Neural cell (in vitro differentiated cells): ENCODE measurements at regions not wholly inside any gene's neighbourhood (a gene's known extent, or its start where the extent isn't known, plus 50 kb on each side); places are given as distances from the start of the nearest gene placed in this dataset.

Experiments used
- H2AFZ ChIP-seq: fragments of 200-600, 300-800 bp; sonication (generic), shearing (Covaris generic); 2 replicates; pipeline ENCODE4 v1.6.0; 2014; ENCODE audit warnings: low read depth, mild to moderate bottlenecking, antibody characterized with exemption, low read length, moderate library complexity
- H3F3A ChIP-seq: fragments of 200-600 bp; shearing (Covaris generic); 2 replicates; pipeline ENCODE4 v1.6.1; 2016; ENCODE audit warnings: mild to moderate bottlenecking, moderate library complexity, mixed read lengths, antibody characterized with exemption, low read length; ENCODE audit not compliant: insufficient read depth, poor library complexity, severe bottlenecking
- H3K27ac ChIP-seq: fragments of 200-600, 300-800 bp; sonication (generic), shearing (Covaris generic); 2 replicates; pipeline ENCODE4 v1.5.1; 2014; ENCODE audit warnings: mild to moderate bottlenecking, low read length, moderate library complexity
- H3K27me3 ChIP-seq: fragments of 300-800, 200-600 bp; sonication (generic), shearing (Covaris generic); 2 replicates; pipeline ENCODE4 v1.6.0; 2014; ENCODE audit warnings: mild to moderate bottlenecking, low read depth, low read length, moderate library complexity; ENCODE audit not compliant: insufficient read depth
- H3K36me3 ChIP-seq: fragments of 300-800, 200-600 bp; sonication (generic), shearing (Covaris generic); 2 replicates; pipeline ENCODE4 v1.5.1; 2014; ENCODE audit warnings: mild to moderate bottlenecking, antibody characterized with exemption, low read length, moderate library complexity; ENCODE audit not compliant: insufficient read depth
- H3K4me2 ChIP-seq: fragments of 300-800, 200-600 bp; sonication (generic), shearing (Covaris generic); 2 replicates; pipeline ENCODE4 v1.6.0; 2014; ENCODE audit warnings: mild to moderate bottlenecking, low read length
- H3K4me3 ChIP-seq: fragments of 300-800, 200-600 bp; sonication (generic), shearing (Covaris generic); 2 replicates; pipeline ENCODE4 v1.5.1; 2014; ENCODE audit warnings: mild to moderate bottlenecking, low read length, moderate library complexity
- H3K79me2 ChIP-seq: fragments of 200-600 bp; shearing (Covaris generic); replicated peaks from 2 replicates; pipeline ENCODE4 v1.6.0; 2014; ENCODE audit warnings: mild to moderate bottlenecking, low read length, moderate library complexity; ENCODE audit not compliant: insufficient read depth
- H3K9ac ChIP-seq: fragments of 300-800, 200-600 bp; sonication (generic), shearing (Covaris generic); 2 replicates; pipeline ENCODE4 v1.6.1; 2016; ENCODE audit warnings: mild to moderate bottlenecking, low read length, mixed read lengths
- H3K9me2 ChIP-seq: fragments of 200-600 bp; shearing (Covaris generic); 2 replicates; pipeline ENCODE4 v1.6.1; 2016; ENCODE audit warnings: mild to moderate bottlenecking, low read length, mixed read lengths; ENCODE audit not compliant: insufficient read depth
- H3K9me3 ChIP-seq: fragments of 200-600, 300-800 bp; sonication (generic), shearing (Covaris generic); 2 replicates; pipeline ENCODE4 v1.6.1; 2016; ENCODE audit warnings: mild to moderate bottlenecking, mixed run types, low read length, moderate library complexity, mixed read lengths
- H4K20me1 ChIP-seq: fragments of 200-600 bp; shearing (Covaris generic); 2 replicates; pipeline ENCODE4 v1.6.1; 2016; ENCODE audit warnings: mild to moderate bottlenecking, mixed run types; ENCODE audit not compliant: insufficient read depth
- EP300 ChIP-seq: fragments of 450-650 bp; conservative IDR thresholded peaks from 2 replicates; pipeline ENCODE4 v1.6.1; 2014; ENCODE audit warnings: antibody characterized with exemption, mild to moderate bottlenecking, moderate library complexity; ENCODE audit not compliant: poor library complexity, severe bottlenecking
- EZH2 ChIP-seq: fragments of 200-600, 300-800 bp; shearing (Covaris generic), sonication (generic); IDR thresholded peaks from 2 replicates; pipeline ENCODE4 v1.6.1; 2014; ENCODE audit warnings: antibody characterized with exemption, low read length, borderline replicate concordance, mild to moderate bottlenecking; ENCODE audit not compliant: insufficient read depth, poor library complexity, severe bottlenecking
- POLR2AphosphoS5 ChIP-seq: IDR thresholded peaks from 2 replicates; pipeline ENCODE4 v1.6.1; 2012
- RAD21 ChIP-seq: fragments of 450-650 bp; conservative IDR thresholded peaks from 2 replicates; pipeline ENCODE4 v1.6.1; 2014; ENCODE audit warnings: antibody characterized with exemption, mild to moderate bottlenecking, moderate library complexity
- SMC3 ChIP-seq: fragments of 450-650 bp; conservative IDR thresholded peaks from 2 replicates; pipeline ENCODE4 v1.6.1; 2014; ENCODE audit warnings: antibody characterized with exemption, mild to moderate bottlenecking, moderate library complexity; ENCODE audit not compliant: poor library complexity
- TAF1 ChIP-seq: IDR thresholded peaks from 2 replicates; pipeline ENCODE4 v1.6.1; 2012; ENCODE audit warnings: low read depth
- TF ChIP-seq, protein P1 (sequence below): fragments of 450-650 bp; IDR thresholded peaks from 2 replicates; pipeline ENCODE4 v1.5.1; 2014; ENCODE audit warnings: antibody characterized with exemption, mild to moderate bottlenecking, moderate library complexity; ENCODE audit not compliant: poor library complexity, severe bottlenecking
- TF ChIP-seq, protein P2 (sequence below): IDR thresholded peaks from 2 replicates; pipeline ENCODE4 v1.6.1; 2012; ENCODE audit warnings: borderline replicate concordance

DNA sequence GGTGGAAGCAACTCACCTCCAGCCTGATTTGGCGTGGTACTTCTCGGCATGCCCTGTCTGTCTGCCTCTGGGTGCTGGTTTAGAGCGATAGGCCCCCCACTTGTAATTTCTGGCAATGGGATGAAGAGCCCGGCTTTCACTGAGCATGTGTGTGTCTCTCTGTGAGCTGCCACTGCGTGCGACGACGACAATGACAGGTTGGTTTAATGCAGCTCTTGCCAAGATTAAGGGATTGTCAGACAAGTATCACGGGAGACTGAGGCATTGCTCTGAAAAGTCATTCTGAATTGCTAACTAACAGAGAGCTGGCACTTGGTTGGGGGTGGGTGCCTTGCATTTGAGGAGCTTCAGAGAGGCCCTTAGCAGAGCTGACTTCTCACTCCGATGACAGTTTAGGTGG lies 348.8 kb upstream of the CLINT1 start:
- Histone ChIP-seq H4K20me1 (no peaks in the 10 kb centered on the region), H3K9me3 (no peaks in the 10 kb centered on the region), H3K27ac (peak overlapping the region; percentile 66), H3K79me2 (no peaks in the 10 kb centered on the region), H3K4me2 (no peak overlapping the region), H3K27me3 (no peaks in the 10 kb centered on the region), H3K9ac (peak overlapping the region; percentile 51), H3K4me3 (no peak overlapping the region), H3K9me2 (no peaks in the 10 kb centered on the region), H3F3A (no peaks in the 10 kb centered on the region), H2AFZ (peak overlapping the region; percentile 4), H3K36me3 (no peaks in the 10 kb centered on the region)
- no peak for TF ChIP-seq TAF1
- peak; percentile 72 for TF ChIP-seq EP300
- peak; percentile 26 for TF ChIP-seq SMC3
- TF ChIP-seq RAD21, result peak; percentile 14
- peak; percentile 59 for TF ChIP-seq POLR2AphosphoS5
- TF ChIP-seq, protein P1, sequence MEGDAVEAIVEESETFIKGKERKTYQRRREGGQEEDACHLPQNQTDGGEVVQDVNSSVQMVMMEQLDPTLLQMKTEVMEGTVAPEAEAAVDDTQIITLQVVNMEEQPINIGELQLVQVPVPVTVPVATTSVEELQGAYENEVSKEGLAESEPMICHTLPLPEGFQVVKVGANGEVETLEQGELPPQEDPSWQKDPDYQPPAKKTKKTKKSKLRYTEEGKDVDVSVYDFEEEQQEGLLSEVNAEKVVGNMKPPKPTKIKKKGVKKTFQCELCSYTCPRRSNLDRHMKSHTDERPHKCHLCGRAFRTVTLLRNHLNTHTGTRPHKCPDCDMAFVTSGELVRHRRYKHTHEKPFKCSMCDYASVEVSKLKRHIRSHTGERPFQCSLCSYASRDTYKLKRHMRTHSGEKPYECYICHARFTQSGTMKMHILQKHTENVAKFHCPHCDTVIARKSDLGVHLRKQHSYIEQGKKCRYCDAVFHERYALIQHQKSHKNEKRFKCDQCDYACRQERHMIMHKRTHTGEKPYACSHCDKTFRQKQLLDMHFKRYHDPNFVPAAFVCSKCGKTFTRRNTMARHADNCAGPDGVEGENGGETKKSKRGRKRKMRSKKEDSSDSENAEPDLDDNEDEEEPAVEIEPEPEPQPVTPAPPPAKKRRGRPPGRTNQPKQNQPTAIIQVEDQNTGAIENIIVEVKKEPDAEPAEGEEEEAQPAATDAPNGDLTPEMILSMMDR, result no peak

DNA sequence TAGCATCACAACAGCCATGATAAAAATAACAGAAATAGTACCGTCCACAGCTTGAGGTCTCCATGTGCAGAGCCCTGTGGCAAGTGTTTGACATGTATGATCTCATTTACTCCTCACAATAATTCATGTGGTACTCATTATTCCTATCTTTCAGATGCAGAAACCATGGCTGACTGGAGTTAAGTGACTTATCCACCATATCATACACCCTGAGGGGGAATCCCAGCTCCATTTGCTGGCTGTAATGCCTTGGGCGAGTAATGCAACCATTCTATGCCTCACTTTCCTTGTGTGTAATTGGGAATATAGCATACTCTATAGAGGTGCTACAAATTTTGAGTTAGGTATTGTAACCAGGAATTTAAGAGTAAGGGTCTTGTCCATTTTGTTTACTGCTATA lies 347.0 kb upstream of the CLINT1 start:
- no peaks in the 10 kb centered on the region for H4K20me1 ChIP-seq
- H3K4me2 ChIP-seq, result no peak overlapping the region
- H3K27me3 ChIP-seq, result no peaks in the 10 kb centered on the region
- TF ChIP-seq TAF1 (no peak), EP300 (no peak), RAD21 (no peak), SMC3 (no peak), EZH2 (no peak), POLR2AphosphoS5 (no peak)
- TF ChIP-seq, protein P2, sequence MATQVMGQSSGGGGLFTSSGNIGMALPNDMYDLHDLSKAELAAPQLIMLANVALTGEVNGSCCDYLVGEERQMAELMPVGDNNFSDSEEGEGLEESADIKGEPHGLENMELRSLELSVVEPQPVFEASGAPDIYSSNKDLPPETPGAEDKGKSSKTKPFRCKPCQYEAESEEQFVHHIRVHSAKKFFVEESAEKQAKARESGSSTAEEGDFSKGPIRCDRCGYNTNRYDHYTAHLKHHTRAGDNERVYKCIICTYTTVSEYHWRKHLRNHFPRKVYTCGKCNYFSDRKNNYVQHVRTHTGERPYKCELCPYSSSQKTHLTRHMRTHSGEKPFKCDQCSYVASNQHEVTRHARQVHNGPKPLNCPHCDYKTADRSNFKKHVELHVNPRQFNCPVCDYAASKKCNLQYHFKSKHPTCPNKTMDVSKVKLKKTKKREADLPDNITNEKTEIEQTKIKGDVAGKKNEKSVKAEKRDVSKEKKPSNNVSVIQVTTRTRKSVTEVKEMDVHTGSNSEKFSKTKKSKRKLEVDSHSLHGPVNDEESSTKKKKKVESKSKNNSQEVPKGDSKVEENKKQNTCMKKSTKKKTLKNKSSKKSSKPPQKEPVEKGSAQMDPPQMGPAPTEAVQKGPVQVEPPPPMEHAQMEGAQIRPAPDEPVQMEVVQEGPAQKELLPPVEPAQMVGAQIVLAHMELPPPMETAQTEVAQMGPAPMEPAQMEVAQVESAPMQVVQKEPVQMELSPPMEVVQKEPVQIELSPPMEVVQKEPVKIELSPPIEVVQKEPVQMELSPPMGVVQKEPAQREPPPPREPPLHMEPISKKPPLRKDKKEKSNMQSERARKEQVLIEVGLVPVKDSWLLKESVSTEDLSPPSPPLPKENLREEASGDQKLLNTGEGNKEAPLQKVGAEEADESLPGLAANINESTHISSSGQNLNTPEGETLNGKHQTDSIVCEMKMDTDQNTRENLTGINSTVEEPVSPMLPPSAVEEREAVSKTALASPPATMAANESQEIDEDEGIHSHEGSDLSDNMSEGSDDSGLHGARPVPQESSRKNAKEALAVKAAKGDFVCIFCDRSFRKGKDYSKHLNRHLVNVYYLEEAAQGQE, result no peak
- TF ChIP-seq, protein P1, result no peak
- no peaks in the 10 kb centered on the region for H3K9me2 ChIP-seq
- H3K9ac ChIP-seq, result no peak overlapping the region
- no peak overlapping the region for H3K4me3 ChIP-seq
- H3K36me3 ChIP-seq, result no peaks in the 10 kb centered on the region
- no peaks in the 10 kb centered on the region for H3K9me3 ChIP-seq
- no peak overlapping the region for H2AFZ ChIP-seq
- H3K27ac ChIP-seq, result no peak overlapping the region
- H3F3A ChIP-seq, result no peaks in the 10 kb centered on the region
- no peaks in the 10 kb centered on the region for H3K79me2 ChIP-seq
